SU-DHL-6 (cell line): ENCODE measurements at regions not wholly inside any gene's neighbourhood (a gene's known extent, or its start where the extent isn't known, plus 50 kb on each side); places are given as distances from the start of the nearest gene placed in this dataset.

Source experiments
- H2AFZ ChIP-seq: fragments of 200-600 bp; sonication (generic); 2 replicates; pipeline ENCODE4 v1.6.1; 2014; ENCODE audit warnings: low read depth, mild to moderate bottlenecking, moderate library complexity, mixed read lengths, antibody characterized with exemption, low read length; ENCODE audit not compliant: severe bottlenecking
- H3F3A ChIP-seq: fragments of 200-600 bp; shearing (Covaris generic); 2 replicates; pipeline ENCODE4 v1.6.0; 2016; ENCODE audit warnings: antibody characterized with exemption, mild to moderate bottlenecking; ENCODE audit not compliant: insufficient read depth
- H3K27ac ChIP-seq: fragments of 200-600 bp; sonication (generic); 2 replicates; pipeline ENCODE4 v1.5.1; 2016; ENCODE audit warnings: low read depth, mild to moderate bottlenecking, low read length, moderate library complexity, mixed read lengths
- H3K27me3 ChIP-seq: fragments of 200-600 bp; sonication (generic), shearing (Covaris generic); 2 replicates; pipeline ENCODE4 v1.6.0; 2014; ENCODE audit warnings: mild to moderate bottlenecking, low read length
- H3K36me3 ChIP-seq: fragments of 200-600 bp; sonication (generic); 2 replicates; pipeline ENCODE4 v1.6.1; 2014; ENCODE audit warnings: mild to moderate bottlenecking, low read length, mixed read lengths
- H3K4me2 ChIP-seq: fragments of 300-600, 200-600 bp; shearing (Covaris generic), sonication (generic); 2 replicates; pipeline ENCODE4 v1.6.0; 2014; ENCODE audit warnings: low read length, low read depth, mild to moderate bottlenecking; ENCODE audit not compliant: poor library complexity, severe bottlenecking
- H3K4me3 ChIP-seq: fragments of 200-600 bp; sonication (generic); 2 replicates; pipeline ENCODE4 v1.5.1; 2014; ENCODE audit warnings: antibody characterized with exemption, low read length, mild to moderate bottlenecking, mixed read lengths; ENCODE audit not compliant: insufficient read depth, poor library complexity, severe bottlenecking
- H3K79me2 ChIP-seq: fragments of 200-600 bp; sonication (generic); 2 replicates; pipeline ENCODE4 v1.6.1; 2014; ENCODE audit warnings: mild to moderate bottlenecking, low read length, moderate library complexity; ENCODE audit not compliant: insufficient read depth
- H3K9ac ChIP-seq: fragments of 200-600 bp; sonication (generic); 2 replicates; pipeline ENCODE4 v1.7.0; 2014; ENCODE audit warnings: mild to moderate bottlenecking, low read length
- H3K9me2 ChIP-seq: fragments of 200-600 bp; sonication (generic); replicated peaks from 2 replicates; pipeline ENCODE4 v1.6.1; 2014; ENCODE audit warnings: low read length; ENCODE audit not compliant: insufficient read depth
- H3K9me3 ChIP-seq: fragments of 200-600 bp; sonication (generic); 2 replicates; pipeline ENCODE4 v1.6.1; 2014; ENCODE audit warnings: low read length, mixed read lengths; ENCODE audit not compliant: insufficient read depth
- H4K20me1 ChIP-seq: fragments of 200-600 bp; sonication (generic); 2 replicates; pipeline ENCODE4 v1.6.1; 2014; ENCODE audit warnings: low read depth, mild to moderate bottlenecking, antibody characterized with exemption, low read length, moderate library complexity, mixed read lengths
- EZH2phosphoT487 ChIP-seq: fragments of 200-600 bp; sonication (generic), shearing (Covaris generic); conservative IDR thresholded peaks from 2 replicates; pipeline ENCODE4 v1.6.1; 2018; ENCODE audit warnings: mild to moderate bottlenecking, antibody characterized with exemption, low read length, moderate library complexity, mixed read lengths
- TF ChIP-seq, protein P1 (sequence below): fragments of 200-600 bp; sonication (generic); IDR thresholded peaks from one replicate; pipeline ENCODE4 v1.5.1; 2017; ENCODE audit warnings: antibody characterized with exemption, mild to moderate bottlenecking, low read length, moderate library complexity; ENCODE audit not compliant: insufficient read depth, poor library complexity, severe bottlenecking

DNA sequence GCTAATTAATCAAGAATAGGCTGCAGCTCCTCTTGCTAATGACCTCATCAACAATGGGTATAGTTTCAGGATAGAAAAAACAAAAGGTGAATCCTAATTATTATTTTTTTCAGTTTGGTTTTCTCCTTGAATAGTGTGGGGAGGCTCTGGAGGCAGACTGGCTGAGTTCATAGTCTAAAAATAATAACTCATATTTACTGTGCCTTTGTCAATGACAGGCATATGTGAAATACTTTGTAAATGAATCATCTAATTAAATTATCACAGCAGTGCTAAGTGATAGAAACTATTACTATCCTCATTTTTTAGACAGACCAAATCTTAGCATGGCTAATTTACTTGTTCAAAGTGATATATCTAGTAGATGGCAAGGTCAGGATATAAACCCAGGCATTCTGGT is 1261.0 kb upstream of the SLC10A2 start:
- Histone ChIP-seq H3K4me3 (no peak overlapping the region), H3K9me3 (no peaks in the 10 kb centered on the region), H3K4me2 (no peak overlapping the region), H3K9me2 (no peaks in the 10 kb centered on the region), H4K20me1 (no peaks in the 10 kb centered on the region), H2AFZ (no peak overlapping the region), H3K27me3 (no peaks in the 10 kb centered on the region), H3K27ac (no peak overlapping the region), H3K79me2 (no peaks in the 10 kb centered on the region), H3K36me3 (no peaks in the 10 kb centered on the region), H3K9ac (no peak overlapping the region), H3F3A (no peaks in the 10 kb centered on the region)
- TF ChIP-seq, protein P1, sequence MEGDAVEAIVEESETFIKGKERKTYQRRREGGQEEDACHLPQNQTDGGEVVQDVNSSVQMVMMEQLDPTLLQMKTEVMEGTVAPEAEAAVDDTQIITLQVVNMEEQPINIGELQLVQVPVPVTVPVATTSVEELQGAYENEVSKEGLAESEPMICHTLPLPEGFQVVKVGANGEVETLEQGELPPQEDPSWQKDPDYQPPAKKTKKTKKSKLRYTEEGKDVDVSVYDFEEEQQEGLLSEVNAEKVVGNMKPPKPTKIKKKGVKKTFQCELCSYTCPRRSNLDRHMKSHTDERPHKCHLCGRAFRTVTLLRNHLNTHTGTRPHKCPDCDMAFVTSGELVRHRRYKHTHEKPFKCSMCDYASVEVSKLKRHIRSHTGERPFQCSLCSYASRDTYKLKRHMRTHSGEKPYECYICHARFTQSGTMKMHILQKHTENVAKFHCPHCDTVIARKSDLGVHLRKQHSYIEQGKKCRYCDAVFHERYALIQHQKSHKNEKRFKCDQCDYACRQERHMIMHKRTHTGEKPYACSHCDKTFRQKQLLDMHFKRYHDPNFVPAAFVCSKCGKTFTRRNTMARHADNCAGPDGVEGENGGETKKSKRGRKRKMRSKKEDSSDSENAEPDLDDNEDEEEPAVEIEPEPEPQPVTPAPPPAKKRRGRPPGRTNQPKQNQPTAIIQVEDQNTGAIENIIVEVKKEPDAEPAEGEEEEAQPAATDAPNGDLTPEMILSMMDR: no peak
- no peak for TF ChIP-seq EZH2phosphoT487

DNA sequence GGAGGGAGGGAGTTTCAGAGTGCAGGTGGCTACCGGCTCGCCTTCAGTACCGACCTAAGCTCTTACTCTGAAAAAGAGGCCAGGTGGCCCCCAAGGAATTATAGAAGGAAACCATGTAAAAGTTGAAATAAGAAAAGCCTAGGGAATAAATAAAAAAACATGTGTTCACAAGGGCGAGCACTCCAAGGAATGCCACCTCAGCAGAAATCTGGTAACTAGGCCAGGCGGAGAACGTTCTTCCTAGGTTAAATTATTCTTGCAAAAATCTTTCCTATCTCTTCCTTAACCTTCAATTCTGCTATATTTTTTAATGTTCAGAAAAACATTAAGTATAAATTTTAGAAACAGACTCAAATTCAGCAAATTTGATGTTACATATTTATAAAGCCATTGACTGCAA is 1260.3 kb upstream of the SLC10A2 start:
- H4K20me1 ChIP-seq: no peaks in the 10 kb centered on the region
- no peaks in the 10 kb centered on the region for H3F3A ChIP-seq
- no peaks in the 10 kb centered on the region for H3K9me2 ChIP-seq
- H3K4me2 ChIP-seq: no peak overlapping the region
- no peak overlapping the region for H3K9ac ChIP-seq
- no peaks in the 10 kb centered on the region for H3K36me3 ChIP-seq
- H3K27ac ChIP-seq: no peak overlapping the region
- H3K79me2 ChIP-seq: no peaks in the 10 kb centered on the region
- H3K9me3 ChIP-seq: no peaks in the 10 kb centered on the region
- no peak overlapping the region for H2AFZ ChIP-seq
- H3K27me3 ChIP-seq: no peaks in the 10 kb centered on the region
- H3K4me3 ChIP-seq: no peak overlapping the region
- TF ChIP-seq EZH2phosphoT487: no peak
- TF ChIP-seq, protein P1: no peak

DNA sequence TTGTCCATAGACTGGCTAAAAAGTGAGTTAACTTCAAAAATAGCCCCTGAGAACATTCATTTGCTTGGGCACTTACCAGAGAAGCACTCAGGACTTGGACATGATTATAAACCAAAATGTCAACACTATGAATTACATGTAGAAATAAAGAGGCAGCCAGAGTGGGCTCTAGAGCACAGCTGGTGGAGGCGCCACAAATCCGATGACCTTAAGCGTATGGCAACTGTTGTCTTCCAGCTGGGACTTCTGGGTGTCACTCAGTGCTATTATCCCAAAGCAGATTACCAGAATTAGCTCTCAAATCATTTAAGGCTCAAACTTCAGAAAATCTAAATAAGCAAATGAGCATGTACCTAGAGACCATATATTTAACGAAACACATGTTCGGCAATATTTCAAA is 1255.5 kb upstream of the SLC10A2 start:
- H3K4me3 ChIP-seq: no peak overlapping the region

More for the DNA sequence above, 1255.5 kb upstream of the SLC10A2 start:
- Histone ChIP-seq H3K79me2 (no peaks in the 10 kb centered on the region), H3K36me3 (no peaks in the 10 kb centered on the region), H4K20me1 (no peaks in the 10 kb centered on the region), H3K9ac (no peak overlapping the region), H3K27ac (no peak overlapping the region), H3K4me2 (no peak overlapping the region), H3F3A (no peaks in the 10 kb centered on the region), H3K9me2 (no peaks in the 10 kb centered on the region), H3K27me3 (no peaks in the 10 kb centered on the region), H3K9me3 (no peaks in the 10 kb centered on the region), H2AFZ (no peak overlapping the region)
- no peak for TF ChIP-seq EZH2phosphoT487
- TF ChIP-seq, protein P1: no peak
